ENCODE measurements at regions not wholly inside any gene's neighbourhood (a gene's known extent, or its start where the extent isn't known, plus 50 kb on each side); places are given as distances from the start of the nearest gene placed in this dataset.

DNA sequence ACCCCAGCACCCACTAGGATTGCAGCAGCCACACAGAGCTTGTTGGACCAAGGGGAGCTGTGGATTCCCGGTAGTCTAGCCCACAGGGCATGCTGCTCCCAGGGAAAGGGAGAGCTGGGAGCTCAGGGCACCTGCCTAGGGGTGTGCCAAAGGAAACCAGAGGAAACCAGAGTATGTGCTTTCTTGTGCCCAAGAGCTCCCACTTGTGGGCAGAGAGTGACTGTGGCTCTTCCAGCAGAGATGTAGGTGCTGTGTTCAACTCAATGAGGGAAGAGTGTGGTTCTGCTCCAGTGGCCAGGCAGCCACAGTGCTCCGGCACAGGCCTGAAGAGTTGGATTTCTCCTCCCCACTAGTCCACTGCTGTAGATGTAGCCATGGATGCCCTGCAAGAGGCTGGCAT lies 1050.0 kb upstream of the INTU start:
- DNase-seq (ENCODE audit: insufficient read length, low spot score) = no peak
- TF ChIP-seq PAX5 (IDR thresholded peaks at IDR 0.05; ENCODE audit: insufficient read depth, low read length, severe bottlenecking) (no peak), POLR2AphosphoS5 (IDR thresholded peaks at IDR 0.05; ENCODE audit: low read depth, low read length) (no peak), SPI1 (IDR thresholded peaks at IDR 0.05; ENCODE audit: low read depth, low read length) (no peak), POLR2A (IDR thresholded peaks at IDR 0.05; ENCODE audit: low read depth, low read length) (no peak), POU2F2 (IDR thresholded peaks at IDR 0.05; ENCODE audit: low read depth, low read length) (no peak), TAF1 (IDR thresholded peaks at IDR 0.05; ENCODE audit: low read depth, low read length) (no peak)
- no peak for FAIRE-seq

DNA sequence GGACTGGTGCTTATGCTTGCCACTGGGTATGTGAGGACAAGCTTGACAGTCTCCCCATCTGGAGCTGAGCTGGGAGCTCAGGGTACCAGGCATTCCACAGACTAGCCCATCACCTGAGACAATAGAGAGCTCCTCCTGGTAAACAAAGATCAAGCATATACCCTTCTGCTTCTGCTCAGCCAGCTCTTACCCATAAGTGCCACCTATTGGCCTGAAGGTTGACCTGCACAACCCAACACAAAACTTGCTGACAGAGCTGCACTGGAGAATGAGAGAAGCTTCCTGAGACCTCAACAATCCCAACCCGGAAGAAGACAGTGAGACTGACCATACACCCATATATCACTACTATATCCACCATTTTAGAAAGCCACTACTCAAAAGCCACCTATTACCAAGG lies 1049.2 kb upstream of the INTU start:
- TF ChIP-seq TAF1 (IDR thresholded peaks at IDR 0.05; ENCODE audit: low read depth, low read length) (no peak), SPI1 (IDR thresholded peaks at IDR 0.05; ENCODE audit: low read depth, low read length) (no peak), POU2F2 (IDR thresholded peaks at IDR 0.05; ENCODE audit: low read depth, low read length) (no peak), POLR2AphosphoS5 (IDR thresholded peaks at IDR 0.05; ENCODE audit: low read depth, low read length) (no peak), POLR2A (IDR thresholded peaks at IDR 0.05; ENCODE audit: low read depth, low read length) (no peak), PAX5 (IDR thresholded peaks at IDR 0.05; ENCODE audit: insufficient read depth, low read length, severe bottlenecking) (no peak)
- DNase-seq (ENCODE audit: insufficient read length, low spot score) = no peak
- FAIRE-seq = no peak

DNA sequence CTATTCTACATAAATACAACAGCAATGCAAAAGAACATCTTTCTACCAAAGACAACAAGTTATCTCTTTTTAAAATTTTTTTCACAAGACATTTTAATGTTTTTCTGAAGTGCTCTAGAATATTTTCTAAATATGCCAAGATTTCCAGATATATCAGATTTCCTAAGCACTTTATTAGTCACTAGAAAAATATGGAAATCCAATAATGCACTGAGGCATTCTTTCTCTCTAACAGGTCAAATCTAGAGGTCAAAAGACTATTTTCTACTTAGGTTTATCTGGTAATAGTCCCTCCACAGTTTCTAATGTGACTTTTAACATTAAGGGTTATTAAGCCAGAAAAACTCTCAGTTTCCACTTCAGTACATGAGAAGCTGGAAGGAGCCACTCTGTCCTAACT lies 1041.2 kb upstream of the INTU start:
- FAIRE-seq (no peak), DNase-seq (ENCODE audit: insufficient read length, low spot score) (no peak)
- TF ChIP-seq POLR2A (IDR thresholded peaks at IDR 0.05; ENCODE audit: low read depth, low read length) = no peak
- TF ChIP-seq POLR2AphosphoS5 (IDR thresholded peaks at IDR 0.05; ENCODE audit: low read depth, low read length) = no peak
- no peak for TF ChIP-seq SPI1 (IDR thresholded peaks at IDR 0.05; ENCODE audit: low read depth, low read length)
- no peak for TF ChIP-seq TAF1 (IDR thresholded peaks at IDR 0.05; ENCODE audit: low read depth, low read length)
- no peak for TF ChIP-seq PAX5 (IDR thresholded peaks at IDR 0.05; ENCODE audit: insufficient read depth, low read length, severe bottlenecking)
- no peak for TF ChIP-seq POU2F2 (IDR thresholded peaks at IDR 0.05; ENCODE audit: low read depth, low read length)

DNA sequence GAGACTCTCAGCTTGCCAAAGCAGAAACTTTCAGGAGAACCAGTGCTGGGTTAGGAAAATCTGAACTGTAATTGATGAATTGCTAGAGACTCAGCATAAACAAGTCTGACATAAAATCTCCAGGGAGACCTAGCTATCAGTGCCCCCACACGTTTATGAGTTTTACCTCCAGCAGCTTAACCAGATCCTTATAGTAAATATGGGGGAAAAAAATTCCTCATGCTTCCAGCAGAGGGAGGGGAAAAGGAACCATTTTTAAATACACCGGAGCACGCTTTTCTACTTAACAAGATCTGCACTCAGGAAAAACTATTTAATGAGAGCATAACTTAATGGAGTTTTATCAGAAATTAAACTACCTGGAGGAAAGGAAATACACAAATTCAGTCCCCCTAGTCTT lies 1040.7 kb upstream of the INTU start:
- DNase-seq (ENCODE audit: insufficient read length, low spot score) (no peak), FAIRE-seq (no peak)
- TF ChIP-seq POLR2A (IDR thresholded peaks at IDR 0.05; ENCODE audit: low read depth, low read length) = no peak
- TF ChIP-seq PAX5 (IDR thresholded peaks at IDR 0.05; ENCODE audit: insufficient read depth, low read length, severe bottlenecking) = no peak
- TF ChIP-seq SPI1 (IDR thresholded peaks at IDR 0.05; ENCODE audit: low read depth, low read length) = no peak
- no peak for TF ChIP-seq POLR2AphosphoS5 (IDR thresholded peaks at IDR 0.05; ENCODE audit: low read depth, low read length)
- no peak for TF ChIP-seq TAF1 (IDR thresholded peaks at IDR 0.05; ENCODE audit: low read depth, low read length)
- TF ChIP-seq POU2F2 (IDR thresholded peaks at IDR 0.05; ENCODE audit: low read depth, low read length) = no peak

DNA sequence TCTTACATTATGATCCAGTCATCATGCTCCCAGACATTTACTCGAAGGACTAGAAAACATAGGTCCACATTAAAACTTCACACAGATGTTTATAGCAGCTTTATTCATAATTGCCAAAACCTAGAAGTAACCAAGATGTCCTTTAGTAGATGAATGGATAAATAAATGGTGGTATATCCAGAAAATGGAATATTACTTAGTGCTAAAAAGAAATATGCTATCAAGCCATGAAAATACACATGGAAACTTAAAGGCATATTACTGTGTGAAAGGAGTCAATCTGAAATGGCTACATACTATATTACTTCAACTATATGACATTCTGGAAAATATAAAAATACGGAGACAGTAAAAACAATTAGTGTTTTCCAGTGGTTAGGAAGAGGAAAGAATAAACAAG lies 1039.1 kb upstream of the INTU start:
- no peak for FAIRE-seq
- DNase-seq (ENCODE audit: insufficient read length, low spot score) = no peak
- TF ChIP-seq POLR2AphosphoS5 (IDR thresholded peaks at IDR 0.05; ENCODE audit: low read depth, low read length) (no peak), PAX5 (IDR thresholded peaks at IDR 0.05; ENCODE audit: insufficient read depth, low read length, severe bottlenecking) (no peak), SPI1 (IDR thresholded peaks at IDR 0.05; ENCODE audit: low read depth, low read length) (no peak)

DNA sequence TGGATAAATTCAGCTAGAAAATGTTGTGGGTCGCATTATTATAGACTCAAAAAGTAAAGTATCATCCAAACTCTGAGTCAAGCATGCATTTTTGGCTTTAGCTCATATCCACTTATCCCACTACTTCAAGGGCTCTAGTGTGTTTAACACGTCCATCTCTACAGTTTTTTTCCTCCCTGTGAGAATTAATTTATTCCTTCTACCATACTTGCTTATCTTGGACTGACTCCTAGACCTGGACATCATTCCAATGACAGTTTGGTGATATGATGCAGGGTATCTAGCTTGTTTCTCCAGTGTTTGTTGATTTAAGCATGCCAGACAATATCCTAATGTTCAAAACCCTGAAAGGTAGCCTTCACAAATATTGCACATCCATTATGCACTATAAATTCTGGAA lies 1037.1 kb upstream of the INTU start:
- FAIRE-seq (no peak), DNase-seq (ENCODE audit: insufficient read length, low spot score) (no peak)
- TF ChIP-seq POU2F2 (IDR thresholded peaks at IDR 0.05; ENCODE audit: low read depth, low read length) (no peak), PAX5 (IDR thresholded peaks at IDR 0.05; ENCODE audit: insufficient read depth, low read length, severe bottlenecking) (no peak), POLR2A (IDR thresholded peaks at IDR 0.05; ENCODE audit: low read depth, low read length) (no peak), POLR2AphosphoS5 (IDR thresholded peaks at IDR 0.05; ENCODE audit: low read depth, low read length) (no peak), TAF1 (IDR thresholded peaks at IDR 0.05; ENCODE audit: low read depth, low read length) (no peak), SPI1 (IDR thresholded peaks at IDR 0.05; ENCODE audit: low read depth, low read length) (no peak)

DNA sequence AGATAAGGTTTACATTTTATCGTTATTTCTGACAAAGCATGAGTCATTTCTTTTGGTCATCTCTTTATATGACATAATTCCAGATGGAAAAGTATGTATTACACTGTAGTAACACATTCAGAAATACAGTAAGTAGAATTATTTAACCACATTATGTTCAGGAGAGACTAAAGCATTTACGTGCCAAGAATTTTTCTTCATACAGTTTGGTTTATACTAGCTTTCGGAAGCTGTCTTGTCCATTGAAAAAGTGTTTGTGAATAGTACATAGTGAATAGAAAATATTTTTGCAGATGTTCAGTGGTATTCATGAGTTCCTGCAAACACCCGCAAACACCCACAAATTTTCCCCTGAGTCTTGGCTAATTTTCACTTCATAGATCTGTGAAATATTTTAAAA lies 1033.0 kb upstream of the INTU start:
- TF ChIP-seq PAX5 (IDR thresholded peaks at IDR 0.05; ENCODE audit: insufficient read depth, low read length, severe bottlenecking) = no peak
- no peak for TF ChIP-seq POU2F2 (IDR thresholded peaks at IDR 0.05; ENCODE audit: low read depth, low read length)
- no peak for TF ChIP-seq POLR2AphosphoS5 (IDR thresholded peaks at IDR 0.05; ENCODE audit: low read depth, low read length)
- no peak for TF ChIP-seq TAF1 (IDR thresholded peaks at IDR 0.05; ENCODE audit: low read depth, low read length)
- no peak for TF ChIP-seq SPI1 (IDR thresholded peaks at IDR 0.05; ENCODE audit: low read depth, low read length)
- no peak for TF ChIP-seq POLR2A (IDR thresholded peaks at IDR 0.05; ENCODE audit: low read depth, low read length)
- no peak for FAIRE-seq

DNA sequence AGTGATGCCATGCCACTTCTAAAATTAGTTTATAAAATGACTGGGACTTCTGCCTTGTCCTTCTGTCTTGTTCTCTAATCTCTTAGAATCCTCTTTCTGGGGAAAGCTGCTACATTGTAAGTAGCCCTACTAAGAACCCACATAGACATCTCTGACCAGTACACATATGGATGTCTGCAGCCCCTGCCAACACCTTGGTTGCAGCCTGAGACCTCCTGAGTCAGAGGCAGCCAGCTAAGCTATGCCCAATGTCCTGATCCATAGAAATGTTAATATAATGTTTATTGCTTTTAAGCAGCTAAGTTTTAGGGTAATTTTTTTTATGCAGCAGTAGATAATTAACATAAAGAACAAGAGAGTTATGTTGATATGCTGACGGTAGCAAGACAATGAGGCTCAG lies 1029.5 kb upstream of the INTU start:
- TF ChIP-seq POLR2AphosphoS5 (IDR thresholded peaks at IDR 0.05; ENCODE audit: low read depth, low read length) (no peak), PAX5 (IDR thresholded peaks at IDR 0.05; ENCODE audit: insufficient read depth, low read length, severe bottlenecking) (no peak), TAF1 (IDR thresholded peaks at IDR 0.05; ENCODE audit: low read depth, low read length) (no peak), POU2F2 (IDR thresholded peaks at IDR 0.05; ENCODE audit: low read depth, low read length) (no peak), POLR2A (IDR thresholded peaks at IDR 0.05; ENCODE audit: low read depth, low read length) (no peak), SPI1 (IDR thresholded peaks at IDR 0.05; ENCODE audit: low read depth, low read length) (no peak)
- DNase-seq (ENCODE audit: insufficient read length, low spot score) (no peak), FAIRE-seq (no peak)

More for the DNA sequence above, 1033.0 kb upstream of the INTU start:
- DNase-seq (ENCODE audit: insufficient read length, low spot score) = no peak

DNA sequence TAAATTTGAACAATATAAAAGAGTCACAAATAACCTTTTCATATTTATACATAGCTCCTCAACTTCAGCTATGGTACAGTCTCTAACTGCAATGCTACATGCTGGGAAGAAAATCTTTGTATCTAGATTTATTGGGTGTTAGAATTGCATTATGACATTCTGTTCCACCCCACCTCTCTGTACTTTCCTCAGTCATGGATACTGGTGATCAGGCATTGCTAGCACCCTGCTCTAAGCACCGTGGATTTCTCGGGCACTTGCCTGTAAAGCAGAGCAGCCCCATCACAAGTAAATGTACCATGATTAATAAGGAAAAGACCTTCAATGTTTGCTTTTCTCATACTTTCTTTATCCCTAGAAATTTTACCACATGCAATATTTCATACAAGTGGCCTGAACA lies 1028.9 kb upstream of the INTU start:
- no peak for FAIRE-seq

DNA sequence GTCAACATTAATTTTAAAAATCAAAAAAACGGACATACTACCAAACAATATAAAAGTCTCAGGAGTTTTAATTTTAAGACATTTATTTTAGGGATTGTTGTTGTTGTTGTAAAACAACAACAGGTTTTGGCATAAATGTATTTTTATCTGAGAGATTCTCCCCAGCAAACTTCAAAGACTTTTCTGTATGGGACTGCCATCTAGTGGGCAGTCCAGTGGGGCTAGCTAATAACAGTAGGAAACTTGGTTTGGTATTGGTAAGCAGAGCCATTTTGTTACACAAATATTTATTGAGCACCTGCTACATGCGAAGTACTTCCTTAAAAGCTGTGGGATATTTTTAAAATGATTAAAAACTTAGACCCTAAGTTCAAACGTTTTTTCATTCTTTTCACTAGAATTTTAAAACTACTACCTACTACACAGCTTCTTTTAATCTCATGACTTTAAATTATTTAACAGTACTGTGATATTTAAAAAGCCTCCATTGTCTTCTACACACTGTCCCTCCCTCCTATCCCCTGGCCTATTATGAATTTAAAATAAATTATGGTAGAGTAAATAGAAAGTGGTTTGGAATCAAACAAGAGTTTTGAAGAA lies 1028.4 kb upstream of the INTU start:
- no peak for TF ChIP-seq POU2F2 (IDR thresholded peaks at IDR 0.05; ENCODE audit: low read depth, low read length)
- TF ChIP-seq SPI1 (IDR thresholded peaks at IDR 0.05; ENCODE audit: low read depth, low read length) = no peak
- no peak for TF ChIP-seq POLR2AphosphoS5 (IDR thresholded peaks at IDR 0.05; ENCODE audit: low read depth, low read length)
- TF ChIP-seq PAX5 (IDR thresholded peaks at IDR 0.05; ENCODE audit: insufficient read depth, low read length, severe bottlenecking) = no peak
- no peak for TF ChIP-seq TAF1 (IDR thresholded peaks at IDR 0.05; ENCODE audit: low read depth, low read length)
- no peak for TF ChIP-seq POLR2A (IDR thresholded peaks at IDR 0.05; ENCODE audit: low read depth, low read length)
- peak; percentile 51 for FAIRE-seq
- no peak for DNase-seq (ENCODE audit: insufficient read length, low spot score)

More for the DNA sequence above, 1028.9 kb upstream of the INTU start:
- TF ChIP-seq PAX5 (IDR thresholded peaks at IDR 0.05; ENCODE audit: insufficient read depth, low read length, severe bottlenecking) = no peak
- no peak for TF ChIP-seq POLR2AphosphoS5 (IDR thresholded peaks at IDR 0.05; ENCODE audit: low read depth, low read length)
- TF ChIP-seq TAF1 (IDR thresholded peaks at IDR 0.05; ENCODE audit: low read depth, low read length) = no peak
- no peak for DNase-seq (ENCODE audit: insufficient read length, low spot score)
